SK-N-MC (cell line): ENCODE measurements at regions not wholly inside any gene's neighbourhood (a gene's known extent, or its start where the extent isn't known, plus 50 kb on each side); places are given as distances from the start of the nearest gene placed in this dataset.

Experiments
- EZH2 ChIP-seq: fragments of 200-600 bp; sonication (generic); IDR thresholded peaks from one replicate; pipeline ENCODE4 v1.6.1; 2017; ENCODE audit warnings: antibody characterized with exemption
- FOXP2 ChIP-seq: optimal IDR thresholded peaks from 2 replicates; pipeline ENCODE3; 2011; ENCODE audit warnings: mild to moderate bottlenecking, moderate library complexity; ENCODE audit not compliant: insufficient read depth; ENCODE audit errors: extremely low read length, control extremely low read depth
- POLR2AphosphoS5 ChIP-seq: IDR thresholded peaks from 2 replicates; pipeline ENCODE4 v1.6.1; 2012; ENCODE audit warnings: mild to moderate bottlenecking, low read depth, low read length, borderline replicate concordance

DNA sequence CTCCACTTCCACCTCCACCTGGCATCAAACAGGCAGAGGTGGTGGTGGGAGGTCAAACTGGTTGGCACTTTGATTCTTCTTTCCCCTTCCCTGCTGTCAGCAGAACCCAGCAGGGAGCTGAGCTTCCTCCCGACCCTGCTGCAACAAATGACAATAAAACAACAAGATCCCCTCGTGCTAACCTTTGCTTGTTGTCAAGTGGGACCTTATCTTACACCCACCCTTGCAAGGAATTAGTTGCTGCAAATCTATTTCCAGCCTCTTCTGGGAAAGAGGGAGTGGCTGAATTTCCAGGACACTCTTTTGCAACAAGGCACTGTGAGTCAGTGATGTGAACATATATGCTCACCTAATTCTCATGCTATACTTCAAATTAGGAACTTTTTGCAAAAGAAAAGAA lies 655.1 kb downstream of the DSC3 start:
- TF ChIP-seq POLR2AphosphoS5 = no peak
- TF ChIP-seq EZH2 = no peak
- no peak for TF ChIP-seq FOXP2
